ENCODE measurements at regions not wholly inside any gene's neighbourhood (a gene's known extent, or its start where the extent isn't known, plus 50 kb on each side); places are given as distances from the start of the nearest gene placed in this dataset.

DNA sequence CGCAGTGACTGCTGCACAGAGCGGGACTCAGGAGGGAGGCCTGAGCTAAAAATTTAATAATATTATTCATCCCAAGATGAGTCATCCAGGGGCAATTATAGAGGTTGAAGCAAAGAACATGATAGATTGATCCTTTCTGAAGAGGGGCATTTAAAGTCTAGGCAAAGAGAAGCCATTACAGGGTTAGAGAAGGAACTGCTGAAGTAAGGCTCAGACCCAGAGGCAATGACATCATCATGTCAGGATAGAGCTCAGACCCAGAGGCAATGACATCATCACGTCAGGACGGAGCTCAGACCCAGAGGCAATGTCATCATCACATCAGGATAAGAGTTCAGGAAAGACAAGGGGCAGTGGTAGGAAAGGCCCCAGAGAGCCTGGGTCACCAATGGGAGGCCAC is 184.0 kb downstream of the TMEM18 start:
- Histone ChIP-seq H4K20me1 (no peaks in the 10 kb centered on the region), H3K36me3 (no peaks in the 10 kb centered on the region), H3K9me3 (replicated peaks in 1 of 11) (peaks cover 0 to 14% (median 6%) of the 10 kb centered on the region in 11 experiments; a peak in 11 of 22 replicates), H3K4me2 (no peak overlapping the region), H3K4me3 (no peak overlapping the region), H3K9ac (no peak overlapping the region), H3K27me3 (no peaks in the 10 kb centered on the region), H3K27ac (no peak overlapping the region), H3K4me1 (peaks cover 0 to 42% (median 34%) of the 10 kb centered on the region in 10 experiments; a peak in 14 of 20 replicates)
- no peak for TF ChIP-seq Cebpa-rat (IDR thresholded peaks at IDR 0.05)

DNA sequence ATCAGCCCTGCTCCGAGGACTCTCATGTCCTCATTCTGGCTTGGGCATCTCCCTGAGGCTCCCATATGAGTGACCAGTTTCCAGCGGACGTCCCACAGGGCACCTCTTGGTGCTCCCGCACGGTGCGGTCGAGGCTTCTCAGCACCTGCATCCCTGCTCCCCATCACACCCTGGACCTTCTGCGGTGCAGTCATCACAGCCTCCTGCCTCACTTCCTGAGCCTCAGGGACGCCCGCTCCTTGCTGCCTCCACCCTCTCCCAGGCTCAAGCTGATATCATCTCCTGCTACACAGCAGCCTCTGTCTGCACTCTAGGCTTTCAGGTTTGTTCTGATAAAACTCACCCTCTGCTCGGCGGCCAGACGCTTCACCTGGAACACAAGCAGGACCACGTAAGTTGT is 185.0 kb downstream of the TMEM18 start:
- no peaks in the 10 kb centered on the region for H4K20me1 ChIP-seq
- H3K4me2 ChIP-seq = no peak overlapping the region
- no peak overlapping the region for H3K27ac ChIP-seq
- no peak overlapping the region for H3K4me3 ChIP-seq
- no peak overlapping the region for H3K9ac ChIP-seq
- H3K36me3 ChIP-seq = no peaks in the 10 kb centered on the region
- no peak for TF ChIP-seq Cebpa-rat (IDR thresholded peaks at IDR 0.05)
- H3K9me3 ChIP-seq (replicated peaks in 1 of 11) = peaks cover 0 to 14% (median 6%) of the 10 kb centered on the region in 11 experiments; a peak in 10 of 22 replicates
- peaks cover 0 to 36% (median 27%) of the 10 kb centered on the region in 10 experiments; a peak in 14 of 20 replicates for H3K4me1 ChIP-seq
- no peaks in the 10 kb centered on the region for H3K27me3 ChIP-seq

DNA sequence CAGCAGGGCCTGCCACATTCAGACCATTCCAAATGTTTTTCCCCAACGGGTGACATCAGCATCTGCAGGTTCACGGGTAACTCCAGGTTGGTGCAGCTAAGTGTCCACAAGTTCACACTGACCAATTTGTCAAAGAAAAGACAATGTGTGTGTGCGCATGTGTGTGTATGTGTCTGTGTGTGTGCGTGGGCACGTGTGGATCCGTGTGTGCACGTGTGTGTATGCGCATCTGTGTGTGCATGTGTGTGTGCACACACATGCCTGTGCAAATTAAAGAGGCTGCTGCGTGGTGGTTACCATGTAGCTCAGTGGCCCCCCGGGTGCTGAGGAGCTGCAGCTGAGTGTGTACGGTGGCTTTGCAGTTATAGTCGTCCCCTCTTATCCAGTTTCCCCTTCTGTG is 187.4 kb downstream of the TMEM18 start:
- 0 out of 22 replicates have a peak, but pooled peaks cover 0 to 5% (median 0%) of the 10 kb centered on the region in 11 experiments for H3K9me3 ChIP-seq (replicated peaks in 1 of 11)
- no peak for TF ChIP-seq Cebpa-rat (IDR thresholded peaks at IDR 0.05)
- peak overlapping the region in 1 of 11 experiments; percentile 7; a peak in 1 of 22 replicates for H3K9ac ChIP-seq
- H3K27me3 ChIP-seq = no peaks in the 10 kb centered on the region
- H3K36me3 ChIP-seq = no peaks in the 10 kb centered on the region
- peak overlapping the region in 8 of 11 experiments; percentile 18 to 63 (median 50); a peak in 16 of 22 replicates for H3K4me2 ChIP-seq
- H3K27ac ChIP-seq = no peak overlapping the region
- H3K4me3 ChIP-seq = no peak overlapping the region
- no peaks in the 10 kb centered on the region for H4K20me1 ChIP-seq
- peaks cover 0 to 26% (median 15%) of the 10 kb centered on the region in 10 experiments; a peak in 14 of 20 replicates for H3K4me1 ChIP-seq

DNA sequence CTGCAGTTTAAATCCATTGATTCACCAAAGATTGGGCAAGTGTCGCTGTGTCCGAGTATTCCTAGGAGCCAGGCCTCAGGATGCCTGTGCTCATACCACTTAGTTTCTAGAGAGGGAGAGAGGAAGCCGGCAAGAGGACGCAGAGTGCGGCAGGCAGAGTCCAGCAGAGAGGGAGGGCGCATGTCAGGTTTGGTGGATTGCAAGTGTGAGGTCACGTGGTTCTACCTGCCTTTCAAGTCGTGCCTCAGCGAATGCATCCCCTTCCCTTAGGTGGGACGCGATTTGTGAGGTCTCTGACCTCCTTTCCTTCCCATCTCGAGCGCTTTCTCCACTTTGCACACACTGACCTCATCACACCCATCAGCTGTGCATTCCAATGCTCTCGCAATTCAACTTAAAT is 188.1 kb downstream of the TMEM18 start:
- H3K9me3 ChIP-seq (replicated peaks in 1 of 11) = no peaks in the 10 kb centered on the region
- no peaks in the 10 kb centered on the region for H3K27me3 ChIP-seq
- H3K27ac ChIP-seq = no peak overlapping the region
- no peaks in the 10 kb centered on the region for H4K20me1 ChIP-seq
- H3K9ac ChIP-seq = no peak overlapping the region; a peak in 1 of 22 replicates
- H3K4me2 ChIP-seq = peak overlapping the region in 7 of 11 experiments; percentile 44 to 63 (median 51); a peak in 10 of 22 replicates
- no peak overlapping the region for H3K4me3 ChIP-seq
- TF ChIP-seq Cebpa-rat (IDR thresholded peaks at IDR 0.05) = no peak
- peaks cover 0 to 26% (median 15%) of the 10 kb centered on the region in 10 experiments; a peak in 14 of 20 replicates for H3K4me1 ChIP-seq
- no peaks in the 10 kb centered on the region for H3K36me3 ChIP-seq

DNA sequence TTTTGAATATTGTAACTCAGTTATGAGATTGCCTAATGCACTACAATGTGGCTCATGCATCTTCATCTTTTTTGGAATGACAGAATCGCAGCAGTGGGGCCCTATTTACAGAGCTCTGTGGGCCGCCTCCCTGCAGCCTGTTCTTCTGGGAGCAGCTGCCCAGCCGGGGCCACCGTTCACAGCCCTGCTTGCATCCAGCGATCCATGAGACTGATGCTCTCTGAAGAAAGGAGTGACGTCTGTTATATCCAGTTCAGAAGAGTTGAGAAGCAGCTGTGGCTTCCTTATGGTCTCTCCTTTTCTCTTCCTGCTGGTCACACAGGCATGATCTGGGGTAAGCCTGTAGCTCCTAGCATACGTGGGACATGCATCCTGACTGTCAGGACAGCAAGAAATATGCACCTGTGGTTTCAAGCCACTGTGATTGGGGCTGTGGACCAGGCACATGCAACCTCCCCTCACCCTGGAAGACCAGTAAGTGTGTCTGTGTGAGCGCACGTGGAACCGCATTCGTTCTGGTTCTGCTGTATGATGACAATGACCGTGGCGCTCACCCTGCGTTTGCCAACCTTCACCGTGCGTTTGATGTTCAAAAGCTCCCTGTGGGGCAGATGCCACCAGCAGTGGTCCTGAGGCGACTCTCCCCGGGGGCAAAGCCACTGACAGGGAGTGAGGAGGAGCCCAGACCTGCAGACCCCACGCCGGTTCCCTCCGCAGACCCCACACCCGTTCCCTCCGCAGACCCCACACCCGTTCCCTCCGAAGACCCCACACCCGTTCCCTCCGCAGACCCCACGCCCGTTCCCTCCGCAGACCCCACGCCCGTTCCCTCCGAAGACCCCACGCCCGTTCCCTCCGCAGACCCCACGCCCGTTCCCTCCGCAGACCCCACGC is 189.8 kb downstream of the TMEM18 start:
- Histone ChIP-seq H3K27me3 (no peaks in the 10 kb centered on the region), H3K9me3 (replicated peaks in 1 of 11) (no peaks in the 10 kb centered on the region), H4K20me1 (no peaks in the 10 kb centered on the region), H3K4me3 (no peak overlapping the region), H3K36me3 (no peaks in the 10 kb centered on the region), H3K4me1 (peaks cover 0 to 26% (median 15%) of the 10 kb centered on the region in 10 experiments; a peak in 14 of 20 replicates), H3K9ac (no peak overlapping the region), H3K27ac (no peak overlapping the region), H3K4me2 (peak overlapping the region in 5 of 11 experiments; percentile 9 to 49 (median 27); a peak in 6 of 22 replicates)
- TF ChIP-seq Cebpa-rat (IDR thresholded peaks at IDR 0.05) = no peak

DNA sequence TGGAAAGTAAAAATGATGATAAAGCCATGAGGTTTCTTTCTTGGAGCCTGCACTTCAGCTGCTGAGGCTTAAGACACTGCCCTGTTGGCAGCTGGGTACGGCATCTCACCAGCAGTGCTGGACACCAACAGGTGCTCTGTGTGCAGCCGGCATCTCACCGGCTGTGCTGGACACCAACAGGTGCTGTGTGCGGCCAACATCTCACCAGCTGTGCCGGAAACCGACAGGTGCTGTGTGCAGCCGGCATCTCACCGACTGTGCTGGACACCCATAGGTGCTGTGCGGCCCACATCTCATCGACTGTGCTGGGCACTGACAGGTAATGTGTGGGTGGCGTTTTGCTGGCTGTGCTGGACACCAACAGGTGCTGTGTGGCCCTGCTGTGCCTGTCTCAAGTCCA is 190.8 kb downstream of the TMEM18 start:
- H3K4me2 ChIP-seq = no peak overlapping the region
- H3K9ac ChIP-seq = no peak overlapping the region
- no peaks in the 10 kb centered on the region for H3K36me3 ChIP-seq
- H3K27me3 ChIP-seq = no peaks in the 10 kb centered on the region
- peaks cover 0 to 26% (median 15%) of the 10 kb centered on the region in 10 experiments; a peak in 14 of 20 replicates for H3K4me1 ChIP-seq
- no peak overlapping the region for H3K4me3 ChIP-seq
- H3K9me3 ChIP-seq (replicated peaks in 1 of 11) = no peaks in the 10 kb centered on the region
- no peak overlapping the region for H3K27ac ChIP-seq
- H4K20me1 ChIP-seq = no peaks in the 10 kb centered on the region
- TF ChIP-seq Cebpa-rat (IDR thresholded peaks at IDR 0.05) = no peak

DNA sequence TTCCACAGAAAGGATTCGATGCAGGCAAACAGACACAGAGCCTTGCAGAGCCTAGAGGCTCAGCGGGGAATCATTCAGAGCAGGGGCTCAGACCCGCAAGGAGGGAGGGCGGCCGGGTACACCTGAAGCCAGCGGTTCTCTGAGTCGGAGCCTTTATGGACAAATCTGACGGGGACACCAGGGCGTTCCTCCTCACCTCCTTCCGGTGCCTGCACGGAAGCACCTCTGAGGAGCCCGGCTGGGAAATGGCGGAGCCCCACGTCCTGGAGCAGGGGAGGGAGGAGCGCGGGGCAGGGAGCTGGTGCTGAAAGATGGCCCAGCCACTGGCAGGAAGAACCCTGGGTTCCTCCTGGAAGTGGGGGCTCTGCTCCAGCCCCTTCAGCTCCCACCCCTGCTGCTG is 193.5 kb upstream of the ALKAL2 start:
- Histone ChIP-seq H3K27me3 (no peaks in the 10 kb centered on the region), H3K4me1 (peaks cover 0 to 8% (median 5%) of the 10 kb centered on the region in 10 experiments; a peak in 9 of 20 replicates), H3K4me2 (no peak overlapping the region)

DNA sequence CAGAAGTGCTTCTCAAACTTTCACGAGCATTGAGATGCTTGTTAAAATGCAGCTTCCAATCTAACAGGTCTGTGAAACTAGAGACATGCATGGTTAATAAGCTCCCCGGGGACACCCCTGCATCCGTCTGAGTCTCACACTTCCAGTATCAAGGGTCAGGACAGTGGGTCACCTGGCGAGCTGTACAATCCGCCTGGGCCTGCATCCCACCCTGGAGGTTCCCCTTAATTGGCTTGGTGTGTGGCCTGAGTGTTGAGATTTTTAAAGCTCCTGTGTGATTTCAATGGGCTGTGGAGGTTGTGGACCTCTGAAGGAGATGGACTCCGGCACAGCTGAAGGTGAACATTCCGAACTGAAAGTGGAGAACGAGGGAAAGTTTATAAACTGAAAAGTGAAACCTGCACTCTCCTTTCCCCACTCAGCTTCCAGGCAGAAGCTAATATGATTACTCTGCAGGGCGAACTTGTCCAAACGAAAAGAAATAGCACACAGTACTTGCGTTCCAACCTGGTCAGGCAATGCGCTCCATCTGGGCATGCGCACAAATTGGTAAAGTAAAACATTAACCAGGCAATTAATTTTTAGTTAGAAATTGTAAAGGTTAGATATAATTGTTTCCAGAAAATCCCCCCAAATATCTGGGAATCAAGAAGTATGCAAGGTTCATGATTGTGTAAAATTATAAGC is 191.7 kb upstream of the ALKAL2 start:
- Histone ChIP-seq H3K4me3 (no peak overlapping the region), H3K9me3 (replicated peaks in 1 of 11) (peaks cover 0 to 15% (median 10%) of the 10 kb centered on the region in 11 experiments; a peak in 16 of 22 replicates)

More for the DNA sequence above, 193.5 kb upstream of the ALKAL2 start:
- H3K9me3 ChIP-seq (replicated peaks in 1 of 11) = peaks cover 0 to under 1% (median 0%) of the 10 kb centered on the region in 11 experiments; a peak in 1 of 22 replicates
- H3K36me3 ChIP-seq = no peaks in the 10 kb centered on the region
- no peak for TF ChIP-seq Cebpa-rat (IDR thresholded peaks at IDR 0.05)
- no peaks in the 10 kb centered on the region for H4K20me1 ChIP-seq
- no peak overlapping the region for H3K9ac ChIP-seq
- no peak overlapping the region for H3K27ac ChIP-seq
- no peak overlapping the region for H3K4me3 ChIP-seq

DNA sequence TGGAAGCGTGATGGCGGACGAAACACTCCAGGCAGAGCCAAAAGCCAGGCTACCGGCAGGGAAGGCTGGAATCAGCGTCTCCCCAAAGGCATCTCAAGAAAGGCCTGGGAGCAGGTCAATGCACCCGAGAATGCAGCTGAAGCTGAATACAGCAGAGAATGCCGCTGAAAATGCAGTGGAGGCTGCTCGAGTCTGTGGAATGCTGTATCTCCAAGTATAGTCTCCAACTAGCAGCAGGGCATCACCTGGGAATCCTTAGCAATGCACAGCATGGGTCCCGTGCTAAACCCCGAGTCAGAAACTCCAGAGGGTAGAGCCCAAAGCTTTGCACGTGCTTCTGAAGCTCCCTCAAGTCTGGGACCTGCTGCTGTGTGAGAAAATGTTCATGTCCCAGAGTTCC is 191.1 kb upstream of the ALKAL2 start:
- no peaks in the 10 kb centered on the region for H4K20me1 ChIP-seq
- H3K27ac ChIP-seq = no peak overlapping the region
- H3K4me3 ChIP-seq = no peak overlapping the region
- peaks cover 0 to 8% (median 5%) of the 10 kb centered on the region in 10 experiments; a peak in 9 of 20 replicates for H3K4me1 ChIP-seq
- no peak for TF ChIP-seq Cebpa-rat (IDR thresholded peaks at IDR 0.05)
- no peak overlapping the region for H3K9ac ChIP-seq
- H3K27me3 ChIP-seq = no peaks in the 10 kb centered on the region
- H3K4me2 ChIP-seq = peak overlapping the region in 6 of 11 experiments; percentile 19 to 54 (median 28); a peak in 9 of 22 replicates
- H3K36me3 ChIP-seq = no peaks in the 10 kb centered on the region
- peaks cover 3 to 19% (median 12%) of the 10 kb centered on the region in 11 experiments; a peak in 17 of 22 replicates for H3K9me3 ChIP-seq (replicated peaks in 1 of 11)

More for the DNA sequence above, 191.7 kb upstream of the ALKAL2 start:
- Histone ChIP-seq H3K4me2 (peak overlapping the region in 6 of 11 experiments; percentile 19 to 54 (median 28); a peak in 9 of 22 replicates), H4K20me1 (no peaks in the 10 kb centered on the region), H3K4me1 (peaks cover 0 to 8% (median 5%) of the 10 kb centered on the region in 10 experiments; a peak in 9 of 20 replicates), H3K36me3 (no peaks in the 10 kb centered on the region), H3K27me3 (no peaks in the 10 kb centered on the region), H3K27ac (no peak overlapping the region), H3K9ac (no peak overlapping the region)
- TF ChIP-seq Cebpa-rat (IDR thresholded peaks at IDR 0.05) = no peak
